NCI-H128 (cell line): ENCODE measurements at regions not wholly inside any gene's neighbourhood (a gene's known extent, or its start where the extent isn't known, plus 50 kb on each side); places are given as distances from the start of the nearest gene placed in this dataset.
"Not testable (repeated sequence)": the region's sequence is repeated elsewhere in the genome, so short reads cannot be mapped to it uniquely, and the experiment has no call there.

Experiments used
- DNase-seq: peaks from one replicate; lab custom pipeline; 2025; ENCODE audit not compliant: unreplicated experiment; lab: John Stamatoyannopoulos, UW

GRCh38 chr6:168795611-168796010 is 354.6 kb downstream of the SMOC2 start:
- not testable (repeated sequence) for DNase-seq

GRCh38 chr6:168794491-168794890 is 353.5 kb downstream of the SMOC2 start:
- no peak for DNase-seq

- DNase-seq, result no peak
Measured at GRCh38 chr6:168793649-168794048, 352.7 kb downstream of the SMOC2 start.

GRCh38 chr6:168791917-168792316 is 350.9 kb downstream of the SMOC2 start:
- no peak for DNase-seq

GRCh38 chr6:168789699-168790098 is 348.7 kb downstream of the SMOC2 start:
- no peak for DNase-seq

GRCh38 chr6:168785720-168786511 is 344.9 kb downstream of the SMOC2 start:
- DNase-seq, result no peak

GRCh38 chr6:168784426-168784825 is 343.4 kb downstream of the SMOC2 start:
- no peak for DNase-seq

GRCh38 chr6:168783720-168784119 is 342.7 kb downstream of the SMOC2 start:
- DNase-seq, result no peak

GRCh38 chr6:168782187-168782751 is 341.3 kb downstream of the SMOC2 start:
- no peak for DNase-seq

GRCh38 chr6:168778201-168778600 is 337.2 kb downstream of the SMOC2 start:
- DNase-seq, result no peak

- no peak for DNase-seq
Measured at GRCh38 chr6:168774381-168774780, 333.4 kb downstream of the SMOC2 start.

GRCh38 chr6:168773788-168774187 is 332.8 kb downstream of the SMOC2 start:
- no peak for DNase-seq

GRCh38 chr6:168765752-168766151 is 324.8 kb downstream of the SMOC2 start:
- DNase-seq, result no peak

GRCh38 chr6:168756009-168756634 is 315.1 kb downstream of the SMOC2 start:
- no peak for DNase-seq

- DNase-seq, result no peak
Measured at GRCh38 chr6:168746643-168747042, 305.7 kb downstream of the SMOC2 start.

- DNase-seq, result no peak
Measured at GRCh38 chr6:168746013-168746412, 305.0 kb downstream of the SMOC2 start.

GRCh38 chr6:168744861-168745260 is 303.9 kb downstream of the SMOC2 start:
- no peak for DNase-seq

- DNase-seq, result no peak
Measured at GRCh38 chr6:168741942-168742782, 301.2 kb downstream of the SMOC2 start.

- DNase-seq, result no peak
Measured at GRCh38 chr6:168741305-168741704, 300.3 kb downstream of the SMOC2 start.

- no peak for DNase-seq
Measured at GRCh38 chr6:168739381-168739780, 298.4 kb downstream of the SMOC2 start.

GRCh38 chr6:168737481-168737880 is 296.5 kb downstream of the SMOC2 start:
- DNase-seq, result no peak
